ENCODE measurements at regions not wholly inside any gene's neighbourhood (a gene's known extent, or its start where the extent isn't known, plus 50 kb on each side); places are given as distances from the start of the nearest gene placed in this dataset.

GRCh38 chr16:64585367-64585766 is 536.5 kb downstream of the CDH11 start:
- no peak overlapping the region for H3K4me3 ChIP-seq
- DNase-seq (ENCODE audit: low spot score), result no peak
- no peak for TF ChIP-seq CTCF (IDR thresholded peaks at IDR 0.05)
- no peak overlapping the region for H3K27ac ChIP-seq

GRCh38 chr16:64580558-64580957 is 541.3 kb downstream of the CDH11 start:
- H3K4me3 ChIP-seq, result no peak overlapping the region
- no peak for DNase-seq (ENCODE audit: low spot score)
- no peak overlapping the region for H3K27ac ChIP-seq
- no peak for TF ChIP-seq CTCF (IDR thresholded peaks at IDR 0.05)

GRCh38 chr16:64579712-64580111 is 542.2 kb downstream of the CDH11 start:
- no peak overlapping the region for H3K27ac ChIP-seq
- H3K4me3 ChIP-seq, result no peak overlapping the region
- DNase-seq (ENCODE audit: low spot score), result no peak
- TF ChIP-seq CTCF (IDR thresholded peaks at IDR 0.05), result no peak

- DNase-seq (ENCODE audit: low spot score), result no peak
- TF ChIP-seq CTCF (IDR thresholded peaks at IDR 0.05), result no peak
- H3K27ac ChIP-seq, result no peak overlapping the region
- no peak overlapping the region for H3K4me3 ChIP-seq
These were observed 576.1 kb downstream of the CDH11 start for GRCh38 chr16:64545768-64546167.

- H3K27ac ChIP-seq, result no peak overlapping the region
- no peak overlapping the region for H3K4me3 ChIP-seq
- no peak for DNase-seq (ENCODE audit: low spot score)
- TF ChIP-seq CTCF (IDR thresholded peaks at IDR 0.05), result no peak
These were observed 577.0 kb downstream of the CDH11 start for GRCh38 chr16:64544859-64545258.

GRCh38 chr16:64543441-64543840 is 578.4 kb downstream of the CDH11 start:
- no peak for DNase-seq (ENCODE audit: low spot score)

GRCh38 chr16:64543031-64543430 is 578.8 kb downstream of the CDH11 start:
- Histone ChIP-seq H3K27ac (no peak overlapping the region), H3K4me3 (no peak overlapping the region)
- TF ChIP-seq CTCF (IDR thresholded peaks at IDR 0.05), result no peak
- no peak for DNase-seq (ENCODE audit: low spot score)

More at GRCh38 chr16:64543441-64543840, 578.4 kb downstream of the CDH11 start:
- Histone ChIP-seq H3K4me3 (no peak overlapping the region), H3K27ac (no peak overlapping the region)
- no peak for TF ChIP-seq CTCF (IDR thresholded peaks at IDR 0.05)
